ENCODE measurements at regions not wholly inside any gene's neighbourhood (a gene's known extent, or its start where the extent isn't known, plus 50 kb on each side); places are given as distances from the start of the nearest gene placed in this dataset.

GRCh38 chr9:4382722-4383317 lies 83.0 kb upstream of the GLIS3 start:
- TF ChIP-seq CTCF (IDR thresholded peaks at IDR 0.05; ENCODE audit: insufficient read depth, low read depth, low read length) (peak; percentile 74), EZH2 (IDR thresholded peaks at IDR 0.05; ENCODE audit: insufficient read depth, low read length) (no peak)

All from astrocyte (in vitro differentiated cells and primary cell).